ENCODE measurements at regions not wholly inside any gene's neighbourhood (a gene's known extent, or its start where the extent isn't known, plus 50 kb on each side); places are given as distances from the start of the nearest gene placed in this dataset.

- Mint-ChIP-seq H3K27ac (no peak overlapping the region), H3K4me3 (no peak overlapping the region), H3K9me3 (no peaks in the 10 kb centered on the region), H3K27me3 (no peaks in the 10 kb centered on the region), H3K4me1 (no peaks in the 10 kb centered on the region), H3K36me3 (no peaks in the 10 kb centered on the region)
- no peaks in the 10 kb centered on the region for H3K4me1 ChIP-seq (ENCODE audit: insufficient read depth, low read length)
- H3K9me3 ChIP-seq (ENCODE audit: control insufficient read depth in 1 of 2, low read length in 2 of 2) = no peaks in the 10 kb centered on the region
- intact Hi-C loops (cut with micrococcal nuclease) = no loop called here
- H3K27me3 ChIP-seq (ENCODE audit: insufficient read depth, low read length) = no peaks in the 10 kb centered on the region
- no peak overlapping the region for H3K4me3 ChIP-seq (ENCODE audit: low read length in 2 of 2)
- CTCF ChIA-PET (ENCODE audit: partially characterized antibody) = no interaction called here
- POLR2A ChIA-PET (ENCODE audit: partially characterized antibody) = no interaction called here
- no peak for DNase-seq
- no peaks in the 10 kb centered on the region for H3K36me3 ChIP-seq (ENCODE audit: insufficient read depth, low read length)
- H3K27ac ChIP-seq (ENCODE audit: low read depth, low read length) = no peak overlapping the region
These were observed 195.0 kb downstream of the PHLDA1 start for GRCh38 chr12:75836533-75836932.

GRCh38 chr12:75834591-75834990 is 197.0 kb downstream of the PHLDA1 start:
- H3K4me3 Mint-ChIP-seq = no peak overlapping the region
- H3K27ac ChIP-seq (ENCODE audit: low read depth, low read length) = no peak overlapping the region
- ChIA-PET CTCF (ENCODE audit: partially characterized antibody) (no interaction called here), POLR2A (ENCODE audit: partially characterized antibody) (no interaction called here)
- H3K9me3 Mint-ChIP-seq = no peaks in the 10 kb centered on the region
- no peaks in the 10 kb centered on the region for H3K4me1 ChIP-seq (ENCODE audit: insufficient read depth, low read length)
- H3K27me3 ChIP-seq (ENCODE audit: insufficient read depth, low read length) = no peaks in the 10 kb centered on the region
- H3K9me3 ChIP-seq (ENCODE audit: control insufficient read depth in 1 of 2, low read length in 2 of 2) = no peaks in the 10 kb centered on the region
- no peak overlapping the region for H3K27ac Mint-ChIP-seq
- H3K27me3 Mint-ChIP-seq = no peaks in the 10 kb centered on the region
- H3K36me3 Mint-ChIP-seq = no peaks in the 10 kb centered on the region
- no peak overlapping the region for H3K4me3 ChIP-seq (ENCODE audit: low read length in 2 of 2)
- H3K4me1 Mint-ChIP-seq = no peaks in the 10 kb centered on the region
- no peak for DNase-seq
- intact Hi-C loops (cut with micrococcal nuclease) = no loop called here
- no peaks in the 10 kb centered on the region for H3K36me3 ChIP-seq (ENCODE audit: insufficient read depth, low read length)

GRCh38 chr12:75833268-75833667 is 198.3 kb downstream of the PHLDA1 start:
- Mint-ChIP-seq H3K9me3 (no peaks in the 10 kb centered on the region), H3K4me1 (no peaks in the 10 kb centered on the region), H3K27me3 (no peaks in the 10 kb centered on the region), H3K36me3 (no peaks in the 10 kb centered on the region), H3K27ac (no peak overlapping the region), H3K4me3 (no peak overlapping the region)
- POLR2A ChIA-PET (ENCODE audit: partially characterized antibody) = no interaction called here
- no peak overlapping the region for H3K4me3 ChIP-seq (ENCODE audit: low read length in 2 of 2)
- CTCF ChIA-PET (ENCODE audit: partially characterized antibody) = interaction anchor here (2.1 kb wide), 1 partner anchor 13 kb away, joined by 8 read pairs; no protein-coding TSS in a partner anchor
- no peaks in the 10 kb centered on the region for H3K27me3 ChIP-seq (ENCODE audit: insufficient read depth, low read length)
- no peak overlapping the region for H3K27ac ChIP-seq (ENCODE audit: low read depth, low read length)
- H3K36me3 ChIP-seq (ENCODE audit: insufficient read depth, low read length) = no peaks in the 10 kb centered on the region
- DNase-seq = no peak
- intact Hi-C loops (cut with micrococcal nuclease) = no loop called here
- no peaks in the 10 kb centered on the region for H3K9me3 ChIP-seq (ENCODE audit: control insufficient read depth in 1 of 2, low read length in 2 of 2)
- H3K4me1 ChIP-seq (ENCODE audit: insufficient read depth, low read length) = no peaks in the 10 kb centered on the region

GRCh38 chr12:75831402-75831801 is 200.2 kb downstream of the PHLDA1 start:
- Histone ChIP-seq H3K27me3 (ENCODE audit: insufficient read depth, low read length) (no peaks in the 10 kb centered on the region), H3K36me3 (ENCODE audit: insufficient read depth, low read length) (no peaks in the 10 kb centered on the region), H3K4me1 (ENCODE audit: insufficient read depth, low read length) (no peaks in the 10 kb centered on the region), H3K4me3 (ENCODE audit: low read length in 2 of 2) (no peak overlapping the region), H3K9me3 (ENCODE audit: control insufficient read depth in 1 of 2, low read length in 2 of 2) (no peaks in the 10 kb centered on the region), H3K27ac (ENCODE audit: low read depth, low read length) (no peak overlapping the region)
- ChIA-PET POLR2A (ENCODE audit: partially characterized antibody) (no interaction called here), CTCF (ENCODE audit: partially characterized antibody) (interaction anchor here (2.1 kb wide), 1 partner anchor 11 kb away, joined by 8 read pairs; no protein-coding TSS in a partner anchor)
- Mint-ChIP-seq H3K27me3 (no peaks in the 10 kb centered on the region), H3K9me3 (no peaks in the 10 kb centered on the region), H3K4me3 (no peak overlapping the region), H3K4me1 (no peaks in the 10 kb centered on the region), H3K36me3 (no peaks in the 10 kb centered on the region), H3K27ac (no peak overlapping the region)
- intact Hi-C loops (cut with micrococcal nuclease) = no loop called here
- DNase-seq = no peak

GRCh38 chr12:75827061-75827460 is 204.5 kb downstream of the PHLDA1 start:
- peaks cover 18% of the 10 kb centered on the region for H3K4me1 ChIP-seq (ENCODE audit: insufficient read depth, low read length)
- Mint-ChIP-seq H3K36me3 (no peaks in the 10 kb centered on the region), H3K4me1 (no peaks in the 10 kb centered on the region), H3K27me3 (no peaks in the 10 kb centered on the region), H3K27ac (no peak overlapping the region), H3K4me3 (no peak overlapping the region), H3K9me3 (peaks cover 0 to 1% (median 0%) of the 10 kb centered on the region in 8 donors)
- intact Hi-C loops (cut with micrococcal nuclease) = no loop called here
- H3K27ac ChIP-seq (ENCODE audit: low read depth, low read length) = no peak overlapping the region
- H3K27me3 ChIP-seq (ENCODE audit: insufficient read depth, low read length) = no peaks in the 10 kb centered on the region
- POLR2A ChIA-PET (ENCODE audit: partially characterized antibody) = no interaction called here
- H3K4me3 ChIP-seq (ENCODE audit: low read length in 2 of 2) = no peak overlapping the region
- DNase-seq = no peak
- CTCF ChIA-PET (ENCODE audit: partially characterized antibody) = no interaction called here
- H3K36me3 ChIP-seq (ENCODE audit: insufficient read depth, low read length) = no peaks in the 10 kb centered on the region
- no peaks in the 10 kb centered on the region for H3K9me3 ChIP-seq (ENCODE audit: control insufficient read depth in 1 of 2, low read length in 2 of 2)

- no peak for DNase-seq
- H3K27ac ChIP-seq (ENCODE audit: low read depth, low read length) = no peak overlapping the region
- no peaks in the 10 kb centered on the region for H3K36me3 ChIP-seq (ENCODE audit: insufficient read depth, low read length)
- H3K27ac Mint-ChIP-seq = no peak overlapping the region
- intact Hi-C loops (cut with micrococcal nuclease) = no loop called here
- H3K4me3 ChIP-seq (ENCODE audit: low read length in 2 of 2) = no peak overlapping the region
- ChIA-PET POLR2A (ENCODE audit: partially characterized antibody) (no interaction called here), CTCF (ENCODE audit: partially characterized antibody) (no interaction called here)
- H3K4me1 Mint-ChIP-seq = no peaks in the 10 kb centered on the region
- H3K27me3 Mint-ChIP-seq = no peaks in the 10 kb centered on the region
- H3K9me3 Mint-ChIP-seq = peaks cover 0 to 1% (median 0%) of the 10 kb centered on the region in 8 donors
- H3K9me3 ChIP-seq (ENCODE audit: control insufficient read depth in 1 of 2, low read length in 2 of 2) = no peaks in the 10 kb centered on the region
- H3K36me3 Mint-ChIP-seq = no peaks in the 10 kb centered on the region
- no peaks in the 10 kb centered on the region for H3K27me3 ChIP-seq (ENCODE audit: insufficient read depth, low read length)
- H3K4me1 ChIP-seq (ENCODE audit: insufficient read depth, low read length) = peaks cover 18% of the 10 kb centered on the region
- no peak overlapping the region for H3K4me3 Mint-ChIP-seq
These were observed 205.9 kb downstream of the PHLDA1 start for GRCh38 chr12:75825686-75826085.

- POLR2A ChIA-PET (ENCODE audit: partially characterized antibody) = no interaction called here
- Histone ChIP-seq H3K4me3 (ENCODE audit: low read length in 2 of 2) (no peak overlapping the region), H3K27ac (ENCODE audit: low read depth, low read length) (no peak overlapping the region), H3K27me3 (ENCODE audit: insufficient read depth, low read length) (no peaks in the 10 kb centered on the region), H3K36me3 (ENCODE audit: insufficient read depth, low read length) (no peaks in the 10 kb centered on the region), H3K4me1 (ENCODE audit: insufficient read depth, low read length) (peaks cover 18% of the 10 kb centered on the region), H3K9me3 (ENCODE audit: control insufficient read depth in 1 of 2, low read length in 2 of 2) (no peaks in the 10 kb centered on the region)
- Mint-ChIP-seq H3K27me3 (no peaks in the 10 kb centered on the region), H3K27ac (no peak overlapping the region), H3K36me3 (no peaks in the 10 kb centered on the region), H3K4me3 (no peak overlapping the region), H3K4me1 (no peaks in the 10 kb centered on the region), H3K9me3 (peaks cover 0 to 1% (median 0%) of the 10 kb centered on the region in 8 donors)
- intact Hi-C loops (cut with micrococcal nuclease) = no loop called here
- CTCF ChIA-PET (ENCODE audit: partially characterized antibody) = no interaction called here
- DNase-seq = no peak
These were observed 208.1 kb downstream of the PHLDA1 start for GRCh38 chr12:75823475-75823874.

- no peak overlapping the region for H3K27ac Mint-ChIP-seq
- H3K4me1 Mint-ChIP-seq = no peaks in the 10 kb centered on the region
- H3K27me3 ChIP-seq (ENCODE audit: insufficient read depth, low read length) = no peaks in the 10 kb centered on the region
- DNase-seq = no peak
- H3K27ac ChIP-seq (ENCODE audit: low read depth, low read length) = no peak overlapping the region
- peaks cover 0 to 1% (median 0%) of the 10 kb centered on the region in 8 donors for H3K9me3 Mint-ChIP-seq
- no peaks in the 10 kb centered on the region for H3K36me3 ChIP-seq (ENCODE audit: insufficient read depth, low read length)
- no peak overlapping the region for H3K4me3 Mint-ChIP-seq
- intact Hi-C loops (cut with micrococcal nuclease) = no loop called here
- H3K4me3 ChIP-seq (ENCODE audit: low read length in 2 of 2) = no peak overlapping the region
- H3K4me1 ChIP-seq (ENCODE audit: insufficient read depth, low read length) = peaks cover 18% of the 10 kb centered on the region
- H3K9me3 ChIP-seq (ENCODE audit: control insufficient read depth in 1 of 2, low read length in 2 of 2) = no peaks in the 10 kb centered on the region
- ChIA-PET CTCF (ENCODE audit: partially characterized antibody) (no interaction called here), POLR2A (ENCODE audit: partially characterized antibody) (no interaction called here)
- no peaks in the 10 kb centered on the region for H3K36me3 Mint-ChIP-seq
- no peaks in the 10 kb centered on the region for H3K27me3 Mint-ChIP-seq
These were observed 209.2 kb downstream of the PHLDA1 start for GRCh38 chr12:75822416-75822815.
